B cell (primary cell): ENCODE measurements at regions not wholly inside any gene's neighbourhood (a gene's known extent, or its start where the extent isn't known, plus 50 kb on each side); places are given as distances from the start of the nearest gene placed in this dataset.

ENCODE experiments used
- ATAC-seq: fragments of 200-7000 bp; cut with Tn5 transposase; one replicate; pipeline ENCODE4 v1.10.0; 2021; ENCODE audit warnings: low read depth, mild to moderate bottlenecking, moderate number of reproducible peaks, moderate library complexity
- CTCF ChIA-PET: fragments of 350-600 bp; sonication (Branson Sonifier 250); formaldehyde crosslinking; loops from one replicate; lab custom pipeline; 2021; ENCODE audit warnings: antibody characterized with exemption, inconsistent platforms; lab: Charles Lee
- POLR2A ChIA-PET: fragments of 350-600 bp; sonication (Branson Sonifier 250); formaldehyde crosslinking; loops from one replicate; lab custom pipeline; 2021; ENCODE audit warnings: antibody characterized with exemption; lab: Charles Lee
- DNase-seq: peaks from one replicate; pipeline ENCODE4 v3.0.0; 2013
- H2AFZ ChIP-seq: 2 replicates; pipeline ENCODE4 v1.6.1; 2012; ENCODE audit warnings: mild to moderate bottlenecking, low read depth, low read length; ENCODE audit not compliant: insufficient read depth, poor library complexity, severe bottlenecking
- H3K27ac ChIP-seq, 2 donors: 1 replicate in 1 of 2; 2 replicates in 1 of 2; pipeline ENCODE4 v1.5.1; 2012 to 2013; ENCODE audit warnings: low read length in 2 of 2, mild to moderate bottlenecking in 2 of 2, moderate library complexity in 1 of 2
- H3K27me3 ChIP-seq, 4 experiments: fragments of 200-600 bp in 1 of 4; sonication (generic) in 1 of 4; replicated peaks in 1 of 4; 1 replicate in 2 of 4; 2 replicates in 2 of 4; pipeline versions ENCODE4 v1.6.1 to v1.7.0; 2013 to 2016; ENCODE audit warnings: low read length in 3 of 4, mild to moderate bottlenecking in 2 of 4, mixed read lengths in 1 of 4, moderate library complexity in 1 of 4; ENCODE audit not compliant: insufficient read depth in 4 of 4, control insufficient read depth in 3 of 4; ENCODE audit errors: control extremely low read depth in 1 of 4
- H3K36me3 ChIP-seq, 2 experiments: replicated peaks in 1 of 2; 1 replicate in 1 of 2; 2 replicates in 1 of 2; pipeline versions ENCODE4 v1.6.1 to v1.7.1; 2013; ENCODE audit warnings: low read length in 1 of 2; ENCODE audit not compliant: insufficient read depth in 2 of 2, control insufficient read depth in 1 of 2; ENCODE audit errors: control extremely low read depth in 1 of 2, extremely low read depth in 1 of 2
- H3K4me1 ChIP-seq, 2 donors: fragments of 200-600 bp in 1 of 2; sonication (generic) in 1 of 2; 1 replicate in 1 of 2; 2 replicates in 1 of 2; pipeline versions ENCODE4 v1.5.1 to v1.6.1; 2013 to 2017; ENCODE audit warnings: low read length in 2 of 2; ENCODE audit not compliant: control insufficient read depth in 2 of 2, insufficient read depth in 2 of 2
- H3K4me2 ChIP-seq: replicated peaks from 2 replicates; pipeline ENCODE3; 2012; ENCODE audit warnings: mild to moderate bottlenecking, low read depth, low read length; ENCODE audit not compliant: poor library complexity, severe bottlenecking
- H3K4me3 ChIP-seq, 5 experiments: fragments of 200-600 bp in 1 of 5; sonication (generic) in 1 of 5; 1 replicate in 3 of 5; 2 replicates in 2 of 5; pipeline versions ENCODE4 v1.5.1 to v1.7.0; 2011 to 2016; ENCODE audit warnings: low read length in 4 of 5, mild to moderate bottlenecking in 4 of 5, low read depth in 2 of 5, control low read depth in 1 of 5, moderate library complexity in 1 of 5; ENCODE audit not compliant: insufficient read depth in 1 of 5; ENCODE audit errors: control extremely low read depth in 1 of 5, extremely low read depth in 1 of 5
- H3K79me2 ChIP-seq: fragments of 200-600 bp; sonication (generic); one replicate; pipeline ENCODE4 v1.6.0; 2016; ENCODE audit warnings: low read length; ENCODE audit not compliant: control insufficient read depth, insufficient read depth
- H3K9ac ChIP-seq: fragments of 200-600 bp; sonication (generic); 2 replicates; pipeline ENCODE4 v1.6.1; 2017; ENCODE audit warnings: mild to moderate bottlenecking, low read length, moderate library complexity
- H3K9me3 ChIP-seq, 3 donors: one replicate each; pipeline versions ENCODE4 v1.6.1 to v1.7.1; 2013; ENCODE audit warnings: low read length in 2 of 3; ENCODE audit not compliant: control insufficient read depth in 2 of 3, insufficient read depth in 1 of 3; ENCODE audit errors: control extremely low read depth in 1 of 3
- H4K20me1 ChIP-seq: 2 replicates; pipeline ENCODE4 v1.6.0; 2012; ENCODE audit warnings: mild to moderate bottlenecking, low read length; ENCODE audit not compliant: insufficient read depth, control insufficient read depth, poor library complexity, severe bottlenecking
- H3K27ac Mint-ChIP-seq: one replicate; pipeline ENCODE4 v1.8.0; 2021; ENCODE audit warnings: mixed read lengths
- H3K27me3 Mint-ChIP-seq: one replicate; pipeline ENCODE4 v1.8.0; 2021; ENCODE audit warnings: mixed read lengths
- H3K4me1 Mint-ChIP-seq: one replicate; pipeline ENCODE4 v1.8.0; 2021; ENCODE audit warnings: mixed read lengths
- H3K4me3 Mint-ChIP-seq: one replicate; pipeline ENCODE4 v1.8.0; 2021; ENCODE audit warnings: mixed read lengths
- H3K9me3 Mint-ChIP-seq: one replicate; pipeline ENCODE4 v1.8.0; 2022; ENCODE audit warnings: mixed read lengths; ENCODE audit not compliant: insufficient read depth
- CTCF ChIP-seq: fragments of 200-600 bp; IDR thresholded peaks from one replicate; pipeline ENCODE4 v1.8.0; 2022; ENCODE audit warnings: antibody characterized with exemption, mild to moderate bottlenecking
- EZH2 ChIP-seq: IDR thresholded peaks from 2 replicates; pipeline ENCODE4 v1.6.1; 2012; ENCODE audit warnings: borderline replicate concordance, low read depth, mild to moderate bottlenecking, moderate library complexity, low read length; ENCODE audit not compliant: insufficient read depth, poor library complexity, severe bottlenecking
- WGBS: methylation state at CpG from one replicate; pipeline ENCODE4 v1.1.5; 2013; ENCODE audit warnings: missing lambda C conversion rate; ENCODE audit not compliant: insufficient coverage; 5-methylcytosine and 5-hydroxymethylcytosine counted together
- intact Hi-C: fragments of 100-400 bp; cut with micrococcal nuclease; formaldehyde crosslinking; loops from one replicate; pipeline ENCODE4 v1.10.0; 2022

GRCh38 chr6:2439632-2440031 lies 194.2 kb upstream of the GMDS start:
- no peak for TF ChIP-seq EZH2
- no peak for TF ChIP-seq CTCF
- H3K27ac ChIP-seq, result no peak overlapping the region
- H3K27me3 ChIP-seq, result no peaks in the 10 kb centered on the region
- no peaks in the 10 kb centered on the region for H3K36me3 ChIP-seq
- no peaks in the 10 kb centered on the region for H4K20me1 ChIP-seq
- WGBS, result 95% methylated on average over 6 of the region's 6 CpGs
- no peak overlapping the region for H3K27ac Mint-ChIP-seq
- no peak overlapping the region for H3K4me3 ChIP-seq
- no peak for ATAC-seq
- H2AFZ ChIP-seq, result no peak overlapping the region
- intact Hi-C loops, result loop anchor here (10.0 kb wide), 1 partner anchor 245 kb away; no protein-coding TSS in a partner anchor
- peaks cover 0 to 7% (median 0%) of the 10 kb centered on the region in 3 donors for H3K9me3 ChIP-seq
- no peaks in the 10 kb centered on the region for H3K4me1 Mint-ChIP-seq
- no peaks in the 10 kb centered on the region for H3K9me3 Mint-ChIP-seq
- H3K79me2 ChIP-seq, result no peaks in the 10 kb centered on the region
- ChIA-PET CTCF (interaction anchor here (1.0 kb wide), 1 partner anchor 9 kb away, joined by 4 read pairs; no protein-coding TSS in a partner anchor), POLR2A (no interaction called here)
- no peak overlapping the region for H3K4me2 ChIP-seq
- H3K27me3 Mint-ChIP-seq, result peaks cover 3% of the 10 kb centered on the region
- no peak for DNase-seq
- no peak overlapping the region for H3K4me3 Mint-ChIP-seq
- H3K4me1 ChIP-seq, result no peaks in the 10 kb centered on the region
- no peak overlapping the region for H3K9ac ChIP-seq

GRCh38 chr6:2439082-2439481 lies 193.7 kb upstream of the GMDS start:
- H4K20me1 ChIP-seq, result no peaks in the 10 kb centered on the region
- no peak overlapping the region for H3K27ac ChIP-seq
- H3K4me1 ChIP-seq, result no peaks in the 10 kb centered on the region
- ChIA-PET CTCF (interaction anchor here (0.8 to 1.0 kb wide), 2 partner anchors 8 to 10 kb away, joined by 3 to 4 read pairs; no protein-coding TSS in a partner anchor), POLR2A (no interaction called here)
- peaks cover 3% of the 10 kb centered on the region for H3K27me3 Mint-ChIP-seq
- H3K36me3 ChIP-seq, result no peaks in the 10 kb centered on the region
- intact Hi-C loops, result no loop called here
- no peak overlapping the region for H3K4me3 Mint-ChIP-seq
- H3K9me3 Mint-ChIP-seq, result no peaks in the 10 kb centered on the region
- H3K4me1 Mint-ChIP-seq, result no peaks in the 10 kb centered on the region
- H2AFZ ChIP-seq, result no peak overlapping the region
- H3K9ac ChIP-seq, result no peak overlapping the region
- H3K27me3 ChIP-seq, result no peaks in the 10 kb centered on the region
- H3K79me2 ChIP-seq, result no peaks in the 10 kb centered on the region
- 100% methylated on average over 1 of the region's 2 CpGs for WGBS
- no peak overlapping the region for H3K4me3 ChIP-seq
- no peak for ATAC-seq
- no peak overlapping the region for H3K4me2 ChIP-seq
- H3K9me3 ChIP-seq, result peaks cover 0 to 7% (median 0%) of the 10 kb centered on the region in 3 donors
- no peak for DNase-seq
- no peak for TF ChIP-seq EZH2
- TF ChIP-seq CTCF, result no peak
- no peak overlapping the region for H3K27ac Mint-ChIP-seq
